ENCODE measurements at regions not wholly inside any gene's neighbourhood (a gene's known extent, or its start where the extent isn't known, plus 50 kb on each side); places are given as distances from the start of the nearest gene placed in this dataset.
A peak's percentile ranks its signal among the peaks of the same experiment; 100 is the strongest.

- peak overlapping the region; percentile 64 for H3K27ac ChIP-seq (ENCODE audit: low read depth, low read length, severe bottlenecking)
- no peak overlapping the region for H3K4me3 ChIP-seq (ENCODE audit: extremely low read depth, insufficient read depth, low read length, poor library complexity, severe bottlenecking)
- 96% methylated on average over 2 of the region's 2 CpGs; no CpG with 5 or more reads in 1 of the 2 experiments for WGBS, 2 experiments (ENCODE audit: insufficient coverage in 2 of 2)
- H3K4me1 ChIP-seq (ENCODE audit: control insufficient read depth, insufficient read depth, low read length, poor library complexity, severe bottlenecking), result peaks cover 14% of the 10 kb centered on the region
- no peaks in the 10 kb centered on the region for H3K36me3 ChIP-seq (ENCODE audit: control insufficient read depth, insufficient read depth, low read length)
- H3K9me3 ChIP-seq (ENCODE audit: control insufficient read depth, low read length), result no peaks in the 10 kb centered on the region
Observed at GRCh38 chr14:34180869-34181268, 230.0 kb upstream of the EGLN3 start.

DNA sequence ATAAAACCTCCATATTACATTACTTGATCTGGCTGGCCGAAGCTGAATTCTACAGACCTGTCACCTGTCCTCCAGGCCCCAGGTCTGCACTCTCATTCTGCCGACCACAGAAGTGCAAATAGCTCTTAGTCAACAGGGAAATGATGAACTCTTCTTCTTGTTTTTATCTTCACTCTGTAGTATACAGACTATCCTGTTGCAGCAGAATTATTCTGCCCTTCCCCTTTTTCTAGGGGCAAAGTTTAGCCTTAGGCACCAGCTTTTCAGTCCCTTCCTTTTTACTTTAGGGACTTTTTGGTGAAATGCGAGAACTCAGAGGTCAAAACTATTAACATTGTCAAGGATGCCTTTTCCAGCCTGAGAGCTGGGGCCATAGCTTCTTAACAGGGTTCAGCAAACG lies 229.6 kb upstream of the EGLN3 start:
- H3K27ac ChIP-seq (ENCODE audit: low read depth, low read length, severe bottlenecking), result no peak overlapping the region
- no peaks in the 10 kb centered on the region for H3K9me3 ChIP-seq (ENCODE audit: control insufficient read depth, low read length)
- H3K4me3 ChIP-seq (ENCODE audit: extremely low read depth, insufficient read depth, low read length, poor library complexity, severe bottlenecking), result no peak overlapping the region
- WGBS, 2 experiments (ENCODE audit: insufficient coverage in 2 of 2), result 82 to 86% methylated on average over 1 to 4 of the region's 4 CpGs
- peaks cover 14% of the 10 kb centered on the region for H3K4me1 ChIP-seq (ENCODE audit: control insufficient read depth, insufficient read depth, low read length, poor library complexity, severe bottlenecking)
- no peaks in the 10 kb centered on the region for H3K36me3 ChIP-seq (ENCODE audit: control insufficient read depth, insufficient read depth, low read length)

DNA sequence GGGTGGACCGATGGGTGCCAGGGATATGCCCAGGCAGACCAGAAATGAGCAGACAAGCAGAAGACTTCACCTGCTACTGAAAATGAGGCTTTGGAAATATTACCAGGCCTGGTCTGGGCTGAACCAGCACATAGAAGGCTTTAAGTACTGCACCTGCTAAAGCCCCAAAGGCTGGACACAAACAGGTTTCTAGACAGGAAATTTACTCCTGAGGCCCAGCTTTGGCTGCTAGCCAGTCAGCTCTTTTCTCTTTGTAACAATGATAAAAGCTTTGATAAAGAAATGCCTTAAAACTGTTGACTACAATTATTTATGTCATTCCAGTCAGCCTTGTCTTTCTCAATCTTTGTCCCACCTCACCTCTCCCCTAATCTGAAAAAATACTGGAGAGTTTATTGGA lies 228.9 kb upstream of the EGLN3 start:
- no peak overlapping the region for H3K4me3 ChIP-seq (ENCODE audit: extremely low read depth, insufficient read depth, low read length, poor library complexity, severe bottlenecking)
- no peaks in the 10 kb centered on the region for H3K36me3 ChIP-seq (ENCODE audit: control insufficient read depth, insufficient read depth, low read length)
- no peaks in the 10 kb centered on the region for H3K9me3 ChIP-seq (ENCODE audit: control insufficient read depth, low read length)
- H3K27ac ChIP-seq (ENCODE audit: low read depth, low read length, severe bottlenecking), result no peak overlapping the region
- H3K4me1 ChIP-seq (ENCODE audit: control insufficient read depth, insufficient read depth, low read length, poor library complexity, severe bottlenecking), result peaks cover 14% of the 10 kb centered on the region
- 60 to 100% methylated on average over 1 of the region's 1 CpG for WGBS, 2 experiments (ENCODE audit: insufficient coverage in 2 of 2)

DNA sequence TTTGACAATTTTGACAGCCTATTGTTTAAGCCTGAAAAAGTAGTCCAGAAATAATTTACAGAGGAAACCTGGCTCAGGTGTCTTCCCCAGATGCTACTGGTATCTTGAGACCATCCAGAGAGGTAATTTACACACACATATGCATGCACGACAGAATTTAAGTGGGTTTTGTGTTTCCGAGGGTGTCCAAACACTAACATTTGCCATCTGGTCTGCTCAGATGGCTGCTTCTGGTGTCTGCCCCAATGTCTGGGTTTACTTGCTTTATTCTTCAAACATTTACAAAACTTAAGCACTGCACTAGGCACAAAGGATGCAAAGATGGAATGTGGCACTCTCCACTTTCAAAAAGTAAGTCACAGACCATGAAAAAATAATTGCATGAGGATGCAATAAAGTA lies 226.6 kb upstream of the EGLN3 start:
- Histone ChIP-seq H3K4me3 (ENCODE audit: extremely low read depth, insufficient read depth, low read length, poor library complexity, severe bottlenecking) (no peak overlapping the region), H3K36me3 (ENCODE audit: control insufficient read depth, insufficient read depth, low read length) (no peaks in the 10 kb centered on the region), H3K4me1 (ENCODE audit: control insufficient read depth, insufficient read depth, low read length, poor library complexity, severe bottlenecking) (peaks cover 14% of the 10 kb centered on the region), H3K9me3 (ENCODE audit: control insufficient read depth, low read length) (no peaks in the 10 kb centered on the region), H3K27ac (ENCODE audit: low read depth, low read length, severe bottlenecking) (no peak overlapping the region)
- 93% methylated on average over 2 of the region's 2 CpGs; no CpG with 5 or more reads in 1 of the 2 experiments for WGBS, 2 experiments (ENCODE audit: insufficient coverage in 2 of 2)

DNA sequence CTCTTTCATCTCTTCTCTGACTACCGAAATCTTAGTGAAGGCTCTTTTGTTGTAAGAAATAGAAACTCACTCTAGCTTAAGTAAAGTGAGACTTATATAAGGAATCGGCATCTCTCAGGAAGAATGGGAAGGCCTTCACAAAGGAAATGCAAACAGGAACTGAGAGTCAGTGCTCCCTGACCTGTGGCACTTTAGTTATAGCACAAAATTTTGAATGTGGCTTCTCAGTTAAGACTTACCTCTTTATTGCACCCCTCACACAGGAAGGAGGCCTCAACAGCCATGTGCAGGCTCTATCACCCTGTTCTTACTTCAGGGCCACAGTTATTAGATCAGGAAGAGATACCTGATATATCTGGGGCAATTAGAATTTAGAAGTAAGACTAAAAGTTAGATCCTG lies 224.7 kb upstream of the EGLN3 start:
- Histone ChIP-seq H3K4me3 (ENCODE audit: extremely low read depth, insufficient read depth, low read length, poor library complexity, severe bottlenecking) (no peak overlapping the region), H3K27ac (ENCODE audit: low read depth, low read length, severe bottlenecking) (no peak overlapping the region), H3K4me1 (ENCODE audit: control insufficient read depth, insufficient read depth, low read length, poor library complexity, severe bottlenecking) (peaks cover 3% of the 10 kb centered on the region), H3K36me3 (ENCODE audit: control insufficient read depth, insufficient read depth, low read length) (no peaks in the 10 kb centered on the region), H3K9me3 (ENCODE audit: control insufficient read depth, low read length) (no peaks in the 10 kb centered on the region)
- WGBS, 2 experiments (ENCODE audit: insufficient coverage in 2 of 2), result 100% methylated on average over 1 of the region's 2 CpGs; no CpG with 5 or more reads in 1 of the 2 experiments

DNA sequence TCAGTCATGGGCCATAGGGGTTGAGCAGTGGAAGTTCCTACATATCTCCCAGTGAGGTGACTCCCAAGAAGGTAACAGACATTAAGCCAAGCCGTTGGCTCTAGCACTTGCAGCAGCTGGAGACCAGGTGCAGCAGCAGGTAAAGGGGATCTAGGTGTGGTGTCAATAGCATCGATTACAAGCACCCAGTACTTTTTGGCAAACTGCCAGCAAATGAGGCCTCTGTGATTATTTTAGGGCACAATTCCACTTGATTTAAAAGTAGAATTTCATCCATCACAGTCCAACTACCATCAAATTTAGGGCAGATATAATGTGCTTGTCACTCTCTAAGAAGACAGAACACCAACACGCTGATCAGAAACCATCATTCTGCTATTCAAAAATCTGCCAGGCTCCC lies 224.1 kb upstream of the EGLN3 start:
- Histone ChIP-seq H3K4me1 (ENCODE audit: control insufficient read depth, insufficient read depth, low read length, poor library complexity, severe bottlenecking) (no peaks in the 10 kb centered on the region), H3K36me3 (ENCODE audit: control insufficient read depth, insufficient read depth, low read length) (no peaks in the 10 kb centered on the region), H3K4me3 (ENCODE audit: extremely low read depth, insufficient read depth, low read length, poor library complexity, severe bottlenecking) (no peak overlapping the region), H3K27ac (ENCODE audit: low read depth, low read length, severe bottlenecking) (no peak overlapping the region), H3K9me3 (ENCODE audit: control insufficient read depth, low read length) (no peaks in the 10 kb centered on the region)
- WGBS, 2 experiments (ENCODE audit: insufficient coverage in 2 of 2), result 91 to 100% methylated on average over 1 to 2 of the region's 3 CpGs

DNA sequence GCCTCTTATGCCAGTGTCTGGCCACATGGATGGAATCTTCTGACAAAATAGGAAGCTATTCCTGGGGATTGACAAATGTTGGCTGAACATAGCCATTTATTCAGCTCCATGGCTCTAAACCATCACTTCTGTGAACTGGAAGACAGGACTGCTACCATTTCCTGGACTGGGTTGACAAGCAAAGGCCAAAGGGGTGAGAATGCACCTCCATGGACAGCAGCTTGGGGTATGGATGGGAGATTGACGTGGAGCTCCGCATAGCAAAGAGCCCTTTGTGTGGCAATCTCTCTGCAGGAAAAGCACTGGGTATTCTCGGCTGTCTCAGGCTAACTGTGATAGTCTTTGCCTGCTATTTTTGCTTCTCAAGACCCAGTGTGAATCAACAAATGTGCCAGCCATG lies 223.0 kb upstream of the EGLN3 start:
- WGBS, 2 experiments (ENCODE audit: insufficient coverage in 2 of 2), result 87 to 91% methylated on average over 3 of the region's 3 CpGs
- no peak overlapping the region for H3K27ac ChIP-seq (ENCODE audit: low read depth, low read length, severe bottlenecking)
- H3K4me3 ChIP-seq (ENCODE audit: extremely low read depth, insufficient read depth, low read length, poor library complexity, severe bottlenecking), result no peak overlapping the region
- no peaks in the 10 kb centered on the region for H3K4me1 ChIP-seq (ENCODE audit: control insufficient read depth, insufficient read depth, low read length, poor library complexity, severe bottlenecking)
- no peaks in the 10 kb centered on the region for H3K36me3 ChIP-seq (ENCODE audit: control insufficient read depth, insufficient read depth, low read length)
- H3K9me3 ChIP-seq (ENCODE audit: control insufficient read depth, low read length), result no peaks in the 10 kb centered on the region

- Histone ChIP-seq H3K4me3 (ENCODE audit: extremely low read depth, insufficient read depth, low read length, poor library complexity, severe bottlenecking) (no peak overlapping the region), H3K9me3 (ENCODE audit: control insufficient read depth, low read length) (no peaks in the 10 kb centered on the region), H3K4me1 (ENCODE audit: control insufficient read depth, insufficient read depth, low read length, poor library complexity, severe bottlenecking) (no peaks in the 10 kb centered on the region), H3K27ac (ENCODE audit: low read depth, low read length, severe bottlenecking) (no peak overlapping the region), H3K36me3 (ENCODE audit: control insufficient read depth, insufficient read depth, low read length) (no peaks in the 10 kb centered on the region)
- WGBS, 2 experiments (ENCODE audit: insufficient coverage in 2 of 2), result 92 to 96% methylated on average over 5 of the region's 6 CpGs
Observed at GRCh38 chr14:34172550-34173368, 221.9 kb upstream of the EGLN3 start.

- WGBS, 2 experiments (ENCODE audit: insufficient coverage in 2 of 2), result no CpG with 5 or more reads among the region's 1 CpG
- Histone ChIP-seq H3K27ac (ENCODE audit: low read depth, low read length, severe bottlenecking) (no peak overlapping the region), H3K9me3 (ENCODE audit: control insufficient read depth, low read length) (no peaks in the 10 kb centered on the region), H3K4me1 (ENCODE audit: control insufficient read depth, insufficient read depth, low read length, poor library complexity, severe bottlenecking) (no peaks in the 10 kb centered on the region), H3K4me3 (ENCODE audit: extremely low read depth, insufficient read depth, low read length, poor library complexity, severe bottlenecking) (no peak overlapping the region), H3K36me3 (ENCODE audit: control insufficient read depth, insufficient read depth, low read length) (no peaks in the 10 kb centered on the region)
Observed at GRCh38 chr14:34172173-34172451, 221.2 kb upstream of the EGLN3 start.

- H3K27ac ChIP-seq (ENCODE audit: low read depth, low read length, severe bottlenecking), result no peak overlapping the region
- 85 to 99% methylated on average over 6 to 7 of the region's 8 CpGs for WGBS, 2 experiments (ENCODE audit: insufficient coverage in 2 of 2)
- H3K36me3 ChIP-seq (ENCODE audit: control insufficient read depth, insufficient read depth, low read length), result no peaks in the 10 kb centered on the region
- H3K4me3 ChIP-seq (ENCODE audit: extremely low read depth, insufficient read depth, low read length, poor library complexity, severe bottlenecking), result no peak overlapping the region
- no peaks in the 10 kb centered on the region for H3K9me3 ChIP-seq (ENCODE audit: control insufficient read depth, low read length)
- no peaks in the 10 kb centered on the region for H3K4me1 ChIP-seq (ENCODE audit: control insufficient read depth, insufficient read depth, low read length, poor library complexity, severe bottlenecking)
Observed at GRCh38 chr14:34171431-34172172, 220.7 kb upstream of the EGLN3 start.

DNA sequence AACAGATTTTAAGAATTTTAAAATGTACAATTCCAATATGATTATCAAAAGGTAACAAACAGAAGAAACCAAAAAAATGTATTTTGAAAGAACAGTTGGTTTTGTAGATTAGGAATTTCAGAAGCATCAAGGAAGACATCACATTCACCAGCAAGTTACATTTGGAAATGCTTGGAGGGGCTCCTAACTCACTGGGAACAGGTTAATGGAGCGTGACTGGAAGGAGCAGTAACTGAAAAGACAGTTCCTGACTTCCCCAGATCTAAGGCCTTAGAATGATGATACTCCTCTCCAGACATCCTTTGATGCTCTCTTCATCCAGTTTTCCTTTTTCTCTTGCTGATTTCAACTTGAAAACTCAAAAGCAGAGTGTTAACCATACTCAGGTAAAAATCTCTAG lies 220.0 kb upstream of the EGLN3 start:
- Histone ChIP-seq H3K9me3 (ENCODE audit: control insufficient read depth, low read length) (no peaks in the 10 kb centered on the region), H3K4me3 (ENCODE audit: extremely low read depth, insufficient read depth, low read length, poor library complexity, severe bottlenecking) (no peak overlapping the region), H3K27ac (ENCODE audit: low read depth, low read length, severe bottlenecking) (no peak overlapping the region), H3K36me3 (ENCODE audit: control insufficient read depth, insufficient read depth, low read length) (no peaks in the 10 kb centered on the region), H3K4me1 (ENCODE audit: control insufficient read depth, insufficient read depth, low read length, poor library complexity, severe bottlenecking) (no peaks in the 10 kb centered on the region)
- WGBS, 2 experiments (ENCODE audit: insufficient coverage in 2 of 2), result 67 to 100% methylated on average over 1 of the region's 1 CpG
